ENCODE measurements at regions not wholly inside any gene's neighbourhood (a gene's known extent, or its start where the extent isn't known, plus 50 kb on each side); places are given as distances from the start of the nearest gene placed in this dataset.
A peak's percentile ranks its signal among the peaks of the same experiment; 100 is the strongest.

DNA sequence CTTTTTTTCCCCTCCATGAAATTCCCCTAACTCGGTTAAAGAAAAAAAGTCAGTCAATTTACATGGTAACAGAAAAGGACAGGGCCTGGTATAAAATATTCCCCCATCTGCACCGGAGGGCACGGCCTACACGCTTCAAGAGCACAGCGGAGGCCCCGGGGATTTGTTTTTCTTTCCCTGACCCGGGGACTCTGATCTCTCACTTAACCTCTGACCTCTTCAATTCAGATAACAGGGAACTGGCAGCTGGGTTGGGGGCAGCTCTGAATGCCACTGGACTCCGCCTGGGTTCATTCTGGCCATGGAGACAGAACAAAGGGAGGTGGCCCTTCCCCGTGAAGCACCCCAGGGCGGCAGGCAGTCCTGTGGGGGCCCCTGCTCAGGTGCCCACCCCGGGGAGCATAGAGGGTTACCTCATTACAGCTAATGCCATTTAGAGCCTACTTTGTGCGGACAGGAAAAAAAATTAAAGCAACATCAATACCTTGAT, 257.5 kb downstream of the SHQ1 start:
- TF ChIP-seq, protein P1, sequence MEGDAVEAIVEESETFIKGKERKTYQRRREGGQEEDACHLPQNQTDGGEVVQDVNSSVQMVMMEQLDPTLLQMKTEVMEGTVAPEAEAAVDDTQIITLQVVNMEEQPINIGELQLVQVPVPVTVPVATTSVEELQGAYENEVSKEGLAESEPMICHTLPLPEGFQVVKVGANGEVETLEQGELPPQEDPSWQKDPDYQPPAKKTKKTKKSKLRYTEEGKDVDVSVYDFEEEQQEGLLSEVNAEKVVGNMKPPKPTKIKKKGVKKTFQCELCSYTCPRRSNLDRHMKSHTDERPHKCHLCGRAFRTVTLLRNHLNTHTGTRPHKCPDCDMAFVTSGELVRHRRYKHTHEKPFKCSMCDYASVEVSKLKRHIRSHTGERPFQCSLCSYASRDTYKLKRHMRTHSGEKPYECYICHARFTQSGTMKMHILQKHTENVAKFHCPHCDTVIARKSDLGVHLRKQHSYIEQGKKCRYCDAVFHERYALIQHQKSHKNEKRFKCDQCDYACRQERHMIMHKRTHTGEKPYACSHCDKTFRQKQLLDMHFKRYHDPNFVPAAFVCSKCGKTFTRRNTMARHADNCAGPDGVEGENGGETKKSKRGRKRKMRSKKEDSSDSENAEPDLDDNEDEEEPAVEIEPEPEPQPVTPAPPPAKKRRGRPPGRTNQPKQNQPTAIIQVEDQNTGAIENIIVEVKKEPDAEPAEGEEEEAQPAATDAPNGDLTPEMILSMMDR (IDR thresholded peaks at IDR 0.05; ENCODE audit: low read depth, low read length) = no peak
- no peaks in the 10 kb centered on the region for H3K27me3 ChIP-seq
- H3K9me3 ChIP-seq = no peaks in the 10 kb centered on the region
- peaks cover 25% of the 10 kb centered on the region for H3K4me1 ChIP-seq
- no peak overlapping the region for H3K4me3 ChIP-seq (ENCODE audit: low read depth, low read length)
- no peaks in the 10 kb centered on the region for H3K36me3 ChIP-seq
- DNase-seq = no peak

DNA sequence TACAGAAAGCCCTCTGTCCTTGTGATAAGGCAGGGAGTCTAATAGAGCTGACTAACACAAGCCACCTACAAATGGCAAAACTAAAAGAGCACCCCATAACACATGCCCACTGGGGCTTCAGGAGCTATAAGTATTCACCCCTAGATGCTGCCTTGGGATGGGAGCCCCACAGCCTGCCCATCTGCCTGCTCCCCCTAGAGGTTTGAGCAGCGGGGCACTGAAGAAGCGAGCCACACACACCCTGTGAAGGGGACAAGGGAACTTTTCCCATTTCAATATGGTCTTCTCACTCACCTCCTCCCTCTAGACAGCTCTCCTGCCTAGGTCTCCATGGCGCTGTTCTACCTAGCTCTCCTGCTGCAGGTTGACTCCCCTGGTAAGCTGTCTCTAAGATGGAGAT, 261.0 kb downstream of the SHQ1 start:
- H3K27me3 ChIP-seq = no peaks in the 10 kb centered on the region
- H3K4me1 ChIP-seq = peaks cover 21% of the 10 kb centered on the region
- no peaks in the 10 kb centered on the region for H3K9me3 ChIP-seq
- H3K36me3 ChIP-seq = no peaks in the 10 kb centered on the region
- TF ChIP-seq, protein P1 (IDR thresholded peaks at IDR 0.05; ENCODE audit: low read depth, low read length) = peak; percentile 21; the same call in 1 of the 2 replicates
- H3K4me3 ChIP-seq (ENCODE audit: low read depth, low read length) = no peak overlapping the region
- DNase-seq = no peak

DNA sequence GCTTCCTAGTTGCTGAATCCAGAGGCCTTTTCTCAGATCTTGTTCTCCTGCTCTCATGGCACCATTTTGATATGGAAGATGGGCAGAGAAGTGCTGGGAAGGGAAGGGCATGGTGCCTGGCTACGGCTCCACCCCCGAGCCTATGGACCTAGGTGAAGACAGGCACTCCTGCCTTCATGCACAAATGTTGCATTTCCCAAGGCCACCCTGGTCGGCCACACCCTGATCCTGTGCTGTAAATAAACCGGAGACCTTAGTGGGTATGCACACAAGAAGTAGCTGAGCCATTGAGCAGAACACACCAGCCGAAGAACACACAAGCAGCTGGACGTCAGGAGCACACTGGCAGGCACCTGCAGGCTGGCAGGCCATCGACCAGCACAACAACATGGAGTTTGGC, 261.6 kb downstream of the SHQ1 start:
- H3K9me3 ChIP-seq = no peaks in the 10 kb centered on the region
- peaks cover 18% of the 10 kb centered on the region for H3K4me1 ChIP-seq
- no peak overlapping the region for H3K4me3 ChIP-seq (ENCODE audit: low read depth, low read length)
- TF ChIP-seq, protein P1 (IDR thresholded peaks at IDR 0.05; ENCODE audit: low read depth, low read length) = no peak
- DNase-seq = no peak
- H3K27me3 ChIP-seq = no peaks in the 10 kb centered on the region
- H3K36me3 ChIP-seq = no peaks in the 10 kb centered on the region

DNA sequence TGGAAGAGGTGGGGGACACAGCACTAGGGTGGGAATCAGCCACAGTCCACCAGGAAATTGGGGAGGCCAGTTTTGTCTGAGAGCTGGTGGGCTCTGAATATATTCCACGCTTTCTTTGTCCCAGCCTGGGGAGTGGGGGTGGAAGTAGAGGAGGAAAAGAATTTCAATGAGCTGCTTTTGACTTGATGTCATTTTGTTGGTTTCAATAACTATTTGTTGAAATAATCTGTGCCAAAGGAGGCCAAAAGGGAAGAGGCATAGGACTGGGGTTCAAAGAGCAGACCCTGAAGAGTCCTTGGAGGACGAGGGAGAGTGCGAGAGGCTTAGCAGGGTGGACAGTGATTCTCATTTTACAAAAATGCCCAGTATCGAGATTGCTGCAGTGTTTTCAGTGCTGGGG, 262.3 kb downstream of the SHQ1 start:
- DNase-seq = no peak
- TF ChIP-seq, protein P1 (IDR thresholded peaks at IDR 0.05; ENCODE audit: low read depth, low read length) = no peak

DNA sequence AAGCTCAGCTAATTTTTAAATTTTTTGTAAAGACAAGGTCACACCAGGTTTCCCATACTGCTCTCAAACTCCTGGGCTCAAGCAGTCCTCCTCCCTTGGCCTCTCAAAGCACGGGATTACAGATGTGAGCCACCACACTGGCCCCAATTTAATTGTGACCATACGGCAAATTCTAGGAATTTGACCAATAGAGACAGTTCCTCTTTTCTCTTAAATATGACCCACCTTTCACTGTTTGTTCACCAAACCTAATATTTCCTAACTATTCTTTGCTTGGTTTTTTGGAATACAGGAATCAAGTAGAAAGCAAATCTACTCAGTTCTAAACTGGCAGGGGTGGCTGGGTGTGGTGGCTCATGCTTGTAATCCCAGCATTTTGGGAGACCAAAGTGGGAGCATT, 264.0 kb downstream of the SHQ1 start:
- no peak for DNase-seq
- Histone ChIP-seq H3K4me1 (peaks cover 4% of the 10 kb centered on the region), H3K4me3 (ENCODE audit: low read depth, low read length) (no peak overlapping the region), H3K9me3 (no peaks in the 10 kb centered on the region), H3K27me3 (no peaks in the 10 kb centered on the region), H3K36me3 (no peaks in the 10 kb centered on the region)
- TF ChIP-seq, protein P1 (IDR thresholded peaks at IDR 0.05; ENCODE audit: low read depth, low read length) = no peak

More for the DNA sequence above, 262.3 kb downstream of the SHQ1 start:
- no peaks in the 10 kb centered on the region for H3K9me3 ChIP-seq
- H3K4me1 ChIP-seq = peaks cover 11% of the 10 kb centered on the region
- H3K27me3 ChIP-seq = no peaks in the 10 kb centered on the region
- no peak overlapping the region for H3K4me3 ChIP-seq (ENCODE audit: low read depth, low read length)
- H3K36me3 ChIP-seq = no peaks in the 10 kb centered on the region

DNA sequence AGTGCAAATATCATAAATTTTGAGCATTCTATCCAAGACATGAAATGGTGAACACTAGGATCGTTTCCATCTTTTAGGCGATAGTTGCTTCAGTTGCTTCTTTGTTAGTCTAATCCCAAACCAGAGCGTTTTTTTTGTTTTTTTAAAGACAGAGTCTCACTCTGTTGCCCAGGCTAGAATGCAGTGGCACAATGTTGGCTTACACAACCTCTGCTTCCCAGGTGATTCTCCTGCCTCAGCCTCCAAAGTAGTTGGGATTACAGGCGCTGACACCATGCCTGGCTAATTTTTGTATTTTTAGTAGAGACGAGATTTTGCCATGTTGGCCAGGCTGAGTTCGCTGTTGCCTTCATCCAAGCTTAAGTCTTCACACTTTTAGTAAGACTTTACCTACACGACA, 265.3 kb downstream of the SHQ1 start:
- Histone ChIP-seq H3K27me3 (no peaks in the 10 kb centered on the region), H3K4me1 (peaks cover 4% of the 10 kb centered on the region), H3K9me3 (no peaks in the 10 kb centered on the region), H3K4me3 (ENCODE audit: low read depth, low read length) (no peak overlapping the region), H3K36me3 (no peaks in the 10 kb centered on the region)
- no peak for DNase-seq
- TF ChIP-seq, protein P1 (IDR thresholded peaks at IDR 0.05; ENCODE audit: low read depth, low read length) = no peak

Measured in BE2C (cell line).